ENCODE measurements at regions not wholly inside any gene's neighbourhood (a gene's known extent, or its start where the extent isn't known, plus 50 kb on each side); places are given as distances from the start of the nearest gene placed in this dataset.

- Histone ChIP-seq H3K9me3 (replicated peaks in 1 of 2; ENCODE audit: control insufficient read depth in 1 of 2, insufficient read depth in 1 of 2, low read length in 2 of 2) (peaks cover 4 to 36% of the 10 kb centered on the region in 2 donors), H3K4me2 (replicated peaks; ENCODE audit: extremely low read depth, low read length, poor library complexity, severe bottlenecking) (no peak overlapping the region), H3K4me1 (ENCODE audit: control insufficient read depth in 1 of 2, insufficient read depth in 2 of 2, low read length in 2 of 2) (peaks cover 2 to 5% of the 10 kb centered on the region in 2 donors), H3K79me2 (ENCODE audit: insufficient read depth, low read length) (no peaks in the 10 kb centered on the region), H3K27me3 (ENCODE audit: control insufficient read depth in 2 of 2, insufficient read depth in 2 of 2, low read length in 2 of 2) (peaks cover 69 to 83% of the 10 kb centered on the region in 2 donors), H2AFZ (ENCODE audit: insufficient read depth, low read depth, low read length, poor library complexity, severe bottlenecking) (no peak overlapping the region), H3K36me3 (replicated peaks in 1 of 2; ENCODE audit: control insufficient read depth in 1 of 2, insufficient read depth in 2 of 2, low read length in 2 of 2) (no peaks in the 10 kb centered on the region), H3K27ac (ENCODE audit: low read depth in 1 of 2, low read length in 2 of 2) (no peak overlapping the region), H4K20me1 (ENCODE audit: insufficient read depth, low read length) (no peaks in the 10 kb centered on the region), H3K4me3 (replicated peaks in 1 of 3; ENCODE audit: low read depth in 2 of 3, low read length in 3 of 3) (no peak overlapping the region), H3K9ac (ENCODE audit: insufficient read depth, low read length, poor library complexity, severe bottlenecking) (no peak overlapping the region)
- peaks cover 2 to 10% of the 10 kb centered on the region in 2 donors for H3K36me3 Mint-ChIP-seq
- no peak overlapping the region for H3K27ac Mint-ChIP-seq
- peaks cover 19% of the 10 kb centered on the region for H3K4me1 Mint-ChIP-seq
- H3K9me3 Mint-ChIP-seq = peaks cover 0 to 42% (median 23%) of the 10 kb centered on the region in 7 donors
- no peak for TF ChIP-seq CTCF (IDR thresholded peaks at IDR 0.05)
- DNase-seq = no peak
- intact Hi-C loops (cut with micrococcal nuclease) = no loop called here
- peak overlapping the region in 1 of 2 donors; percentile 86 for H3K4me3 Mint-ChIP-seq
- WGBS (ENCODE audit: insufficient coverage) = no CpG with 5 or more reads among the region's 1 CpG
- peaks cover 81 to 95% (median 88%) of the 10 kb centered on the region in 3 donors for H3K27me3 Mint-ChIP-seq (ENCODE audit: low read depth in 3 of 3)
Measured at GRCh38 chr10:100658269-100658668, 87.1 kb upstream of the PAX2 start.

GRCh38 chr10:100659361-100660098 is 85.9 kb upstream of the PAX2 start:
- H4K20me1 ChIP-seq (ENCODE audit: insufficient read depth, low read length) = no peaks in the 10 kb centered on the region
- no peaks in the 10 kb centered on the region for H3K79me2 ChIP-seq (ENCODE audit: insufficient read depth, low read length)
- H3K27ac Mint-ChIP-seq = no peak overlapping the region
- peaks cover 4 to 32% of the 10 kb centered on the region in 2 donors for H3K9me3 ChIP-seq (replicated peaks in 1 of 2; ENCODE audit: control insufficient read depth in 1 of 2, insufficient read depth in 1 of 2, low read length in 2 of 2)
- H3K4me1 ChIP-seq (ENCODE audit: control insufficient read depth in 1 of 2, insufficient read depth in 2 of 2, low read length in 2 of 2) = peaks cover under 1 to 5% of the 10 kb centered on the region in 2 donors
- no peaks in the 10 kb centered on the region for H3K36me3 ChIP-seq (replicated peaks in 1 of 2; ENCODE audit: control insufficient read depth in 1 of 2, insufficient read depth in 2 of 2, low read length in 2 of 2)
- intact Hi-C loops (cut with micrococcal nuclease) = loop anchor here in 1 of 2 donors (10.0 kb wide), 1 partner anchor 85 kb away; the partner anchor contains the start of gene PAX2
- peaks cover 60 to 77% of the 10 kb centered on the region in 2 donors for H3K27me3 ChIP-seq (ENCODE audit: control insufficient read depth in 2 of 2, insufficient read depth in 2 of 2, low read length in 2 of 2)
- H3K27ac ChIP-seq (ENCODE audit: low read depth in 1 of 2, low read length in 2 of 2) = no peak overlapping the region
- H3K4me3 Mint-ChIP-seq = peak overlapping the region in 1 of 2 donors; percentile 75
- H3K36me3 Mint-ChIP-seq = peaks cover 2 to 7% of the 10 kb centered on the region in 2 donors
- WGBS (ENCODE audit: insufficient coverage) = 6% methylated on average over 39 of the region's 50 CpGs
- no peak for TF ChIP-seq CTCF (IDR thresholded peaks at IDR 0.05)
- H3K4me2 ChIP-seq (replicated peaks; ENCODE audit: extremely low read depth, low read length, poor library complexity, severe bottlenecking) = no peak overlapping the region
- no peak overlapping the region for H3K4me3 ChIP-seq (replicated peaks in 1 of 3; ENCODE audit: low read depth in 2 of 3, low read length in 3 of 3)
- peaks cover 0 to 36% (median 19%) of the 10 kb centered on the region in 7 donors for H3K9me3 Mint-ChIP-seq
- H3K4me1 Mint-ChIP-seq = peaks cover 12% of the 10 kb centered on the region
- no peak overlapping the region for H3K9ac ChIP-seq (ENCODE audit: insufficient read depth, low read length, poor library complexity, severe bottlenecking)
- H3K27me3 Mint-ChIP-seq (ENCODE audit: low read depth in 3 of 3) = peaks cover 71 to 91% (median 85%) of the 10 kb centered on the region in 3 donors
- DNase-seq = no peak
- H2AFZ ChIP-seq (ENCODE audit: insufficient read depth, low read depth, low read length, poor library complexity, severe bottlenecking) = no peak overlapping the region
